ENCODE measurements at regions not wholly inside any gene's neighbourhood (a gene's known extent, or its start where the extent isn't known, plus 50 kb on each side); places are given as distances from the start of the nearest gene placed in this dataset.

DNA sequence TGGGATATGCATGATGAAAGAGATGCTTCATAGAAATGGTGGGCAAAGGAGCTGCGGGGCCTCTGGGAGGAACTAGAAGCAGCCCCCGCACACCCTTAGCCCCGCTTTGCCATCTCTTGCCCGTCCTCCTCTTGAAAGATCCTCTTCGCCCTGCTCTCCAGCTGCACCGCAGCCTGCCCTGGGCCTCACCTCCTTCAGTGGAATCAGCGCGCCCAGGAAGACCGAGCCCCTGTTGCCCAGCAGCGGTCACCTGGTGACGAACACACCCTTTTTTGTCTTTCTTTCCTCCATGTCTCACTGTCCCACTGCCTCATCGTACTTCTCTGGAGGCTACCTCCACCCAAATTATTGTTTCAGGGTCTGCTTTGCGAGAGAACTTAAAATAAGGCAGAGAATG lies 807.6 kb downstream of the UQCRFS1 start:
- DNase-seq (ENCODE audit: low spot score) = no peak

DNA sequence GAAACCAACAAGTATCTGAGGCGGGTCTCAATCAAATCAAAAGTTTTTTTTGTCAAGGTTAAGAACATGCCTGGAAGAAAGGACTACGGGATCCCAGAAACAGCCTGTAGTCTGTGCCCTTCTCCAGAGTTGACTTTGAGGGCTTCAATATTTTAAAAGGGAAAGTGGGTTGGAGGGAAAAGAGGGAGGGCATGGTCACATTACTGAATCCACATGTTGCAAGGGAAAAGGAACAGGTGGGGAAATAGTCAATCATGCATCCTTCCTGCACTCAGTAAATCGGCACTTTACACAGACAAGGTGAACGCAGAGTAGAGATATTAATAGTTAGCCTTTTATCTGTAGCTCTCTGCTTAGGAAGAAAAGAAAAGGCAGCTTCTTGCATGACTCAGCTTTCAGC lies 808.5 kb downstream of the UQCRFS1 start:
- DNase-seq (ENCODE audit: low spot score) = no peak

DNA sequence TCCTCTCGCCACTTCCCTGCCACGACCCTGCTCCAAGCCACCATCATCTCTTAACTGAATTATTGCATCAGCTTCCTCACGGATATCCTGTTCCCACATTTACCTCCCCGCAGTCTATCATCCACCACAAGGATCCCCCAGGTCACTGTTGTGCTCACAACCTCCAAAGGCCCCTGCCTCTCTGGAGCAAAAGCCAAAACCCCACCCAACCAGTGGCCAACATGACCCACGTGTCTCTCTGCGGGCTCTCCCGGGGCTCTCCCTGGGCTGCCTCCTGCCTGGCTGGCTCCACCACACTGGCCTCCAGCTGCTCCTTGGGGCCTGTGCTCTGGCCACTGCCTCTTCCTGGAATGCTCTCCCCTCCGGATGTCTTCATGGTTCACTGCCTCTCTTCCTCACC lies 809.3 kb downstream of the UQCRFS1 start:
- DNase-seq (ENCODE audit: low spot score) = no peak

DNA sequence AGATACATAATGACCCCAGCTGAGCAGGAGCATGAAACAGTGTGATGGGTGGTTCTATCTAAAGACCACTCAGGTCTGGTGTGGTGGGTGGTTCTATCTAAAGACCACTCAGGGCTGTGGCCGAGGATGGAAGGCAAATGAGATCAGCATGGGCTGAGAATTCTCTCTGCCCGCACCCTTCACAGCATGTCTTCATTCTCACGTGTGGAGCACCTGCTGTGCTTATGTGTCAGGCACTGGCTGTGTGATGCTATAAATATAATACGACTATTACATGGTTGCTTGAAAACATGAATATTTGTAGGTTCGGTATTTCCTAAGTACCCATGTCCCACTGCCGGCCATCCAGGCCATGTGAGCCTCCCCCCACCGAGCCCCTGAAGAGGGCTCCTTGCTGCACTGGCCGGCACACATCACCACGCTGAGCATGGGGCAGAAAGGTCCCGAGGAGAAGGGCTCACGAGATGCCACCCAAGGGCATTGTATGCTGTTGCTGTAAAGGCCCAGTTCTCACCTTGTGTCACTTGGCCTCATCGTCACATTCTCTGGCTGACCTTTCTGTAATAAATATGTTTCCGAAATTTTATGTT lies 810.2 kb downstream of the UQCRFS1 start:
- no peak for DNase-seq (ENCODE audit: low spot score)

DNA sequence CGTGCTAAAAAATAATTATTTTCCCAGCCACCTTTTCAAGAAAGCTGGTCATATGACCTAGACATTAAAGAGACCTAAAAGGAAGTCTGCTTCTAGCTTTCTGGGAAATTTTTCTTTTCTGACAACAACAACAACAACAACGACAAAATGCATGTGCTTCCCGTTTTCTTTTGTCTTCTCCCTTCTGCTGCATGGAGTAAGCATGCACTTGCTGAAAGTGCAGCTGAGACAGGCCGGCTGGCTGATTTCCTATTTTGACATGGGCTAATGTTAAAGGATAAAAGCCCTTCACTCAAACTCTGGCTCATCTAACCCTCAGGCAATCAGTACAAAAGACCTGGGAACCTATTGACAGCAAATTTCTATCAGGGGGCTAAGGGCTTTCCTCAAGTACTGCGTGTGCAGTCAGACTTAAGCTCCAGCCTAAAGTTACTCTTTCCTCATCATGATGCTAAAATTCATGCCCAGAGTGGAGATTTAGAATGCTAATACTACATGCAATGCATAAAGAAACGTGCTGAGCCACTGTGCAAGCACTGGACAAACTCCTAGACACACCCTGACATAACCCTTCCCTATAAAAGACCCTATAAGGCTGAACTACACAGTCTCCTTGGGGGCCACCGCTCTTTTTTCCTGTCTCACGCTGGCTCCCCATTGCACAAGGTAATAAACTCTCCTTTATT lies 811.1 kb downstream of the UQCRFS1 start:
- DNase-seq (ENCODE audit: low spot score) = no peak

DNA sequence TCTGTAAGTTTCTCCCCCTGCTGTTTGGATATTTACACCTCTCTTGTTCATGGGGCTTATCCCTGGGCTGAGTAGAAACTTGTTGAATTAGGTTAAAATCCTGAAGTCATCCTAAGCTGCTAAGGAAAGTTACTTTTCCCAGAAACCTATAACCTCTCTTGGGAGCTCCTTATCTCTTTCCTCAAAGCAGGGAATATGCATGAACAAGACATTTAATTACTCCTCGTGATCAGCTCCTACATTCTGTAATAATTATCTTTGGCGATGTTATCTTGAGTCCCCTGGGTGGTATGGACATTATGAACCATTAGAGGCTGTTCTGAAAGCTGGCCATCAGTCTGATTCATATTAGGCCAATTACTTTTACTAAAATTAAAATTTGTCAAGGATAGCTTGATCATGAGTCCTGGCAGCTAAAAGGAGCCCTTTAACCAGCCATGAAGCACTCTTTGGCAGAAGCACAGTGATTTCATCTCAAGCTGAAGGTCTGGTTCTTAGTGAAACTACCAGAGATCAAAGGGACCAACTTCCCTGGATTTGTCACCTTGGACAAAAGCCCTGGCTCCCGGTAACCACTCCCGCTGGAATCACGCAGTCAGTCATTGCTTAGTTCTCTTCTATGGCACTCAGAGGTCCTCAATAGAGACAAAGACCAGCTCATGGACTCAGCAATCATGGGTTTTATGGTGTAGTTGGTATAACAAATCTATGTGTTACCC lies 811.8 kb downstream of the UQCRFS1 start:
- DNase-seq (ENCODE audit: low spot score) = no peak

DNA sequence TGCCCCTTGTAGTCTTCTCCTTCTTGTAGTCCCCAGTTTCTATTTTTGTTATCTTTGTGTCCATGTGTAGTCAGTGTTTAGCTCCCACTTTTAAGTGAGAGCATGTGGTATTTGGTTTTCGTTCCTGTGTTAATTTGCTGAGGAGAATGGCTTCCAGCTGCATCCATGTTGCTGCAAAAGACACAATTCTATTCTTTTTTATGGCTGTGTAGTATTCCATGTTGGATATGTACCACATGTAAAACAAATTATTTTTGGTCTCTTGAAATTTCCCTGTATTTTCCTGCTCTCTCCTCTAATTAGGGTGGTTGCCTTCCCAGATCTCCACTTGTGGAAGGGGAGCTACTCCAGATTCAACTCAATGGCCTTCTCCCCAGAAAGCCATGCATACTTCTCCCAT lies 813.8 kb downstream of the UQCRFS1 start:
- DNase-seq (ENCODE audit: low spot score) = no peak

DNA sequence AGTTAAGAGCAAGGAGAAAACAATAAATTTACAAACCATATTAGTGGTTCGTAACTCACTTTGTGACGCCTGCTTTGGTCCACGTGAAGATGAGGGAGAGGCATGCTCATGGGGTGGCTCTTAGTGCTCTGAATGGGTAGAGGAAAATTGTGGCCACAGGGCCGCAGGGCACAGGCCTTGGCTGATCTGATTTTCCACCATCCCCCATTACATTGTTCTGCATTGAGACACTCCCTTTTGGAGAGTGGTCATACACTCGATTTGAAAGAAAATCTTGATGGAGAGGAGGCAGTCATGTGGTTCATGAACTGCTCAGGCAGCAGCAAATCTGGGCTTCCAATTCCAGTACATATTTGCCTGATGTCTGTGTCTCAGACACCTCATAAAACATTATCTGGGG lies 815.2 kb downstream of the UQCRFS1 start:
- DNase-seq (ENCODE audit: low spot score) = no peak

DNA sequence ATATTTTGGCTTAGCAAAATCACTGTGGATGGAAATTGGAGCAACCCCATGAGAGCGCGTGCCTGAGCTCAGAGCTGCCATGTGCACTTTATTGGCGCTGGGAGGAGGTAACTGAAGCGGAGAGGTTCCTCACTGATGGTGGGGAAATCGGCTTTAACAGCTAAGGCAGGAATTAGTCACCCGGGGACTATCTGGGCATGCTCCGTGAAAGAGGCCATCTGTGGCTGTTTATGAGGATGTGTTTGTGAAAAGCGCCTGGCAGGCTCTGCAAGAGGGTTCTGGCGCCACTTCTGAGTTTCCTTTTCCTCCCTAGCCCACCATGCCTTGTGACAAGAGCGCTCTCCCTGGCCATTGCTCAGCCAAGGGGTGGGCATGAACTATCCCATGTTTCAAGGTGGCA lies 815.6 kb downstream of the UQCRFS1 start:
- no peak for DNase-seq (ENCODE audit: low spot score)

DNA sequence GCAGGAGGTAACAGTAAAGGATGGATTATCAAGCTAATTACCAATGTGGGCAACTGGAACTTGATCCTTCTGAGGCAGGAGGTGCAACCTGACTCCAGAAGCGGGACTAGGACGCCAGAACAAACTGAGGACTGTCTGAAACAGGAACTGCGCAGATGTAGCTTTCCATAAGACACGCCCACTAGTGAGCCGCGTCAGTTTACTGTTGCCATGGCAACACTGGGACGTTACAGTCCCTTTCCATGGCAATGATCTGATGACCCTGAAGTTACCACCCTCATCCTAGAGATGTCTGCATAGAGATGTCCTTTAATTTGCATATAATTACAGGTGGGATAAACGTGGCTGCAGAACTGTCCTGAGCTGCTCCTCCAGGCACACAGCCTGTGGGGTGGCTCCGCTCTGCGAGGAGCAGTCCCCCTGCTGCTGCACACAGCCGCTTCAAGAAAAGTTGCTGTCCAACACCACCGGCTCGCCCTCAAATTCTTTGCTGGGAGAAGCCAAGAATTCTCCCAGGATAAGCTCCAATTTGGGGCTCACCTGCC lies 816.6 kb downstream of the UQCRFS1 start:
- DNase-seq (ENCODE audit: low spot score) = no peak

DNA sequence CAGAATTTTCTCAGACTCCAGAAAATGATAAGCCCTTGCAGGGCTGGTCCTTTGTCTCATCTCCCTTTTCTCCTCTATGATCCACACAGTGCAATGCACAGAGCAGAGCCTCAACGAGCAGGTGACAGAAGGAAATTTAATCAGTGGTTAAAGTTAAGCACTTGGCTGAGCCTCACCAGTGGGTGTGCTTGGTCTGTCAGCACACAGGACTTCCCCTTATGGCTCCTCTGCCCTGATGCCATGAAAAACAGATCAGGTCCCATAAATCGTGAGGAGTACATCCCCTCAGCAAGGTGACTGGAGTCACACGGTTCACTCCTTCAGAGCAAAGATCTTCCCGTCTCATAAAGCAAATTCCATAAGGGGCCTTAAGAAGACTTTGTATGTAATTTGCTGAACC lies 818.2 kb downstream of the UQCRFS1 start:
- DNase-seq (ENCODE audit: low spot score) = no peak

DNA sequence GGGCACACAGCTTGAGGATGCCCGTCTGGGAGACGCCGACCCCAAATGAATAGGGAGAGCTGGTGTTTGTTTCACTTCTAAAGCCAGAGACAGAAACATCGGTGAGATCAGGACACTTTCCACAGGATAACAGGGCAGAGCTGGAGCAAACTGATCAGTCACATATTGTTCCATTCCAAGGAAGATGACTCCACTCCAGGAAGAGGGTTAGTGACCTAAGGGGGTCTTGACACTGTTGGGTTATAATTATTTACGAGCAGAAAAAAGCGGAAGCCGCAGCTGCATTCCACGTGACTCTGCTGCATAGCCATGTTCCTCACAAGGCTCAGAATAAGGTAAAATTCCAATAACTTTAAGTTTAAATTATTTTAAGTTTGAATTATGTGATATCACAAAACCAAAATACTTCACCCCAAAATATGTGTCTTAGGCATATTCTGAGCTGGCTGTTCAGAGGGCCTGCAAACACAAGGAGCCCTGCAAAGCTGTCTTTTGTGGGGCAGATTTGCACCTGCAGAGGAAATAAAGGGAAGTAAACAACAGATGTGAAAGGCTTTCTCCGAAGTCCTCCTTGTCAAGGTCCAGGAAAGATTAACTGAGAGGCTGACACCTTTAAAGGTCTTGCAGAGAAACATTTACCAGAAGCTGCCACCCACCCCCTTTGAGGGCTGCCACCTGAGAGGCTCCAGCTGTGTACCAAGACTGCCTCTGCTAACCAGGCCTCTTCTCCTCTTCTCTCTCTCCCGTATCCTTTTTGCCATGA lies 819.2 kb downstream of the UQCRFS1 start:
- no peak for DNase-seq (ENCODE audit: low spot score)

DNA sequence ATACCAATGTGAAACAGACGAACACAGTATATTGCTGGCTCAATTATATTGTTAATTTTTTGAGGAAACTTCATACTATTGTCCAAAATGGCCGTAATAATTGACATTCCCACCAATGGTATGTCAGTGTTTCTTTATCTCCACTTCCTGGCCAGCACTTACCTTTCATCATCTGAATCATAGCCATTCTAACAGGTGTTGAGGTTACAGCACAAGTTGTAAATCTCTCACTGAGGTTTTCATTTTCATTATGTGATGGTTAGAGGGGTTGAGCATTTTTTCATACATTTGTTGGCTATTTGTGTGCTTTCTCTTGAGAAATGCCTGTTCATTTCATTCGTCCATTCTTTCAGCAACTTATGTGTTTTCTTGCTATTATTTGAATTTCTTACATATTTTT lies 824.0 kb downstream of the UQCRFS1 start:
- no peak for DNase-seq (ENCODE audit: low spot score)

DNA sequence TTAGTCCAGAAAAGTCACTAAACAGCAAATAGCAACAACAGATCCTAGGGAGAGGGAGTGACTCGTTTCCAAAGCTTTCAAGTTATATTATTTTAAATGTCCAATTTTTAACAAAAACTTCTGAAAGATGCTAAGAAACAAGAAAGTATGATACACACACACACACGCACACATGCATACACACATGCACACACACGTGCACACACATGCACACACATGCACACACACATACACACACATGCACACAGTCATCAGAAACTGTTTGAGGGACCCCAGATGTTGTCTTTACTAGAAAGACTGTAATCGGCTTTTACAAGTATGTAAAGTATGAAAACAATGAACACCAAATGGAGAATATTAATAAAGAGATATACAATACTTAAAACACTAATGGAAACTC lies 825.4 kb downstream of the UQCRFS1 start:
- no peak for DNase-seq (ENCODE audit: low spot score)

DNA sequence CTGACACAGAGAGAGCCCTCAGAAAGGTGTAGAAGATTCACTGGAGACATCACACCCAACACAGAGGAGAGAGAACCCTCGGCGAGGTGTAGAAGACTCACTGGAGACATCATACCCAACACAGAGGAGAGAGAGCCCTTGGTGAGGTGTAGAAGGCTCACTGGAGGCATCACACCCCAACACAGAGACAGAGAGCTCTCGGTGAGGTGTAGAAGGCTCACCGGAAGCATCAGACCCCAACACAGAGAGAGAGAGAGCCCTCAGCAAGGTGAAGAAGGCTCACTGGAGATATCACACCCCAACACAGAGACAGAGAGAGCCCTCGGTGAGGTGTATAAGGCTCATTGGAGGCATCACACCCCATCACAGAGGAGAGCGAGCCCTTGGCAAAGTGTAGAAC lies 826.5 kb downstream of the UQCRFS1 start:
- no peak for DNase-seq (ENCODE audit: low spot score)

DNA sequence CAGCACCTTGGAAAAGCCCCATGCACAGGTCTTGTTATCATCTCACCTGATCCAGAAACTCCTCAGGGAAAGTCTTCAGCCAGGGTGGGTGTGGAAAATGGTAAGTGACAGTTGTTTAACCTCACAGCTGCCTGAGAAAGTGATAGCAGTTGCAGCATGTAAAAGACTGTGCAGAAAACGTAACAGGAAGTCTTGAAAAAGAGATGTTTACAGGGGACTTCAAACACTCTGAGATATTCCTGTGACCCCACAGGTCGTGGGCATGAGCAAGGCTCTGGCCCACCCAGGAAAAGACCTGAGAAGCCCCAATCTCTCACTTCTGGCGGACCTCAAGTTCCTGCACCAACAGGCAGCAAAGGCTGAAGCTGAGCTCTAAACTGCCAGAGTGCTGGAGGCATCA lies 826.9 kb downstream of the UQCRFS1 start:
- DNase-seq (ENCODE audit: low spot score) = no peak

DNA sequence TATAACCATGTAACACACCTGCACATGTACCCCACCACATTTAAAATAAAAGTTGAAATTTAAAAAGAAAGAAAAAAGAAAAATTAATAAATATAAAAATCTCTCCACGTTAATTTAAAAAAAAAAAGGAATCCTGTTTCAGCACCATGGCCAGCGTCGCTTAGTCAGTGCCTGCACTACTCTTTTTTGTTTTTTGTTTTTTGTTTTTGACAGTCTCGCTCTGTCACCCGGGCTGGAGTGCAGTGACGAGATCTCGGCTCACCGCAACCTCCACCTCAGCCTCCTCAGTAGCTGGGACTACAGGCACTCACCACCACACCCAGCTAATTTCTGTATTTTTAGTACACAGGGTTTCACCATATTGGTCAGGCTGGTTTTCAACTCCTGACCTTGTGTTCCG lies 835.9 kb downstream of the UQCRFS1 start:
- DNase-seq (ENCODE audit: low spot score) = no peak

DNA sequence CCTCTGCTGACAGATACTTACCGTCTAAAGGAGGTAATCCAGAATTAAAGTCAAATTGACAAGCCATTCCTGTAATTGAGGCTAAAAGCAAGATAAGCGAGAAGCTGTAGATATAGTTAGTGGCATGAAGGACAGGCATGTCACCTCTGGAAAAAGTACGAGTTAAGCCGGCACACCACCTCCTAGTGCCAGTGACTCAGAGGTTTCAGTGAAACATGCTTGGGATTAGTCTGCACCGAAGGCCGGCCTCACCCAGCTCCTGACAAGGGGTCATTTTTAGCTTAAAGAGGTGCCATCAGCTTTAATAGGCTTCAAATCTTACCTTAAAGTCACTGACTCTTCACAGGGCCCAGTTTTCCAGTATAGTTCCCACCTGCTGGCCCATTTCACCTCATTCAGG lies 838.0 kb downstream of the UQCRFS1 start:
- DNase-seq (ENCODE audit: low spot score) = no peak

DNA sequence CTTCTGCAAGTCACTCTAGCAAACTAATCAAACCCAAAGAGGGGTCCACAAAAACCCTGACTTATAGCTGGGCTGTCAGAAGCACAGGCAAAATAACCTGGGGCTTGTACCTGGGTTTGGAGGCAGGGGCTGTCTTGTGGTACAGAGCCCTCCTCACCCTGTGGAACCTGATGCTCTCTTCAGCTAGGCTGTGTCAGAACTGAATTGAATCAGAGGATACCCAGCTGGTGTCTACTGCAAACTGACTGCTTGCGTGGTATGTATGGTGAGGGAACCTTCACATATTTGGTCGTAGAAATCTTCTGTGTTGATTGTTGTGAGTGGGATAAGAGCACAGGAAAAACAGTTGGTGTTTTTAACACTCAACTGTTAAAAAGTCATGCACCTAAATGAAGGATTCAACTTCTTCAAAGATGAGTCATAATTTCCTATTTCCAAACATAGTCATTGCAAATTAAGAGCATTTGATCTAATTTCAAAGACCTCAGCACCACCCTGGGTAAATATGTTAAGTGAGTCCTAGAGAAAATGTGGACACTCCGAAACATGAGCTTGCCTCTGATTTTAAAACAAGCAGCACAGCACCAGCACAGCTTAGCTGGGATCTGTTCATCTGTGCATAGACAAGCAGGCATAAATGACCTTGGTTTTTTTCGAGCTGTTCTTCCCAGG lies 840.2 kb downstream of the UQCRFS1 start:
- no peak for DNase-seq (ENCODE audit: low spot score)

DNA sequence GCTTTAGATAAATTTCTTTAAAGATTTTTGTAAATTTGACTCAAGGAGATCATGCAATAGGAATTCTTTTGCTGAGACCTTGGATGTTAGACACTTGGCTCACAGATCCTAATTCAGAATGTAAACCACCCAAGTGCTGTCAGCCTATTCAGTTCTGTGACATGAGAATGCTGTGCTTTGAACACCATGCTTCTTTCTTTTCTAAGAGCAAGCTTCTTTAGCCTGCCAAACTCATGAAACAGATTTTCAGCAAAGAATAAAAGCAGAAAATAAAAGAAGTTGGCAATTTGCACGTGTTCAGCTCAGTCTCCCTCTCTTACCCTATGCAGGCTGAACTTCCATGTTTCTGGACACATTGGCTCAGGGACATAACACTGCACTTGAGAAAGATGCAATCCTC lies 845.8 kb downstream of the UQCRFS1 start:
- no peak for DNase-seq (ENCODE audit: low spot score)

DNA sequence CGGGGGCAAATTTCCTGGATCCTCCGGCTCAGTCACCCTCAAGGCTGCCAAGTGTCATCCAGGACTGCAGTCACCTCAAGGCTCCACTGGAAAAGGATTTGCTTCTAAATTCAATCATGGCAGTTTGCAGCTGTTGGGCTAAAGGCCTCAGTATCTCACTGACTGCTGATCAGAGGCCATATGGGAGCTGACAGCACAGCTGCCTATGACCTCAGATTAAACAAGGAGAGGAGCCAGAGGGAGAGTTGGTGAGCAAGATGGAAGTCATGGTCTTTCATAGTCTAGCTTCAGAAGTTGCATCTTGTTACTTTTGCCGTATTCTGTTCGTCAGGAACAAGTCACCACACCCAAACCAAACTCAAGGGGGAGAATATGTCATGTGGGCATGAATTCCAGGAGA lies 849.7 kb downstream of the UQCRFS1 start:
- DNase-seq (ENCODE audit: low spot score) = no peak
